ENCODE measurements at regions not wholly inside any gene's neighbourhood (a gene's known extent, or its start where the extent isn't known, plus 50 kb on each side); places are given as distances from the start of the nearest gene placed in this dataset.

GRCh38 chr9:107612136-107612535, 122.6 kb upstream of the KLF4 start:
- H3K4me1 ChIP-seq, result no peaks in the 10 kb centered on the region
- no peaks in the 10 kb centered on the region for H3K27me3 ChIP-seq
- H3K36me3 ChIP-seq, result no peaks in the 10 kb centered on the region
- H3K9me3 ChIP-seq, result no peaks in the 10 kb centered on the region
- H3K27ac ChIP-seq, result no peak overlapping the region
- intact Hi-C loops (cut with DNase I), result no loop called here
- WGBS, 2 donors, result 76 to 90% methylated on average over 5 of the region's 5 CpGs
- peak; percentile 92 for DNase-seq
- H3K4me3 ChIP-seq, result no peak overlapping the region
- no peak for TF ChIP-seq CTCF (IDR thresholded peaks at IDR 0.05)
- TF ChIP-seq POLR2AphosphoS5 (IDR thresholded peaks at IDR 0.05), result no peak
- TF ChIP-seq POLR2A (IDR thresholded peaks at IDR 0.05), result no peak
- no peak for TF ChIP-seq EP300 (IDR thresholded peaks at IDR 0.05)

- Histone ChIP-seq H3K36me3 (no peaks in the 10 kb centered on the region), H3K4me1 (no peaks in the 10 kb centered on the region), H3K9me3 (no peaks in the 10 kb centered on the region), H3K4me3 (no peak overlapping the region), H3K27me3 (no peaks in the 10 kb centered on the region), H3K27ac (no peak overlapping the region)
- intact Hi-C loops (cut with DNase I), result no loop called here
- TF ChIP-seq POLR2A (IDR thresholded peaks at IDR 0.05) (no peak), POLR2AphosphoS5 (IDR thresholded peaks at IDR 0.05) (no peak), CTCF (IDR thresholded peaks at IDR 0.05) (no peak), EP300 (IDR thresholded peaks at IDR 0.05) (no peak)
- WGBS, 2 donors, result 90 to 91% methylated on average over 2 of the region's 2 CpGs
- DNase-seq, result no peak
These were observed 120.0 kb upstream of the KLF4 start for GRCh38 chr9:107609547-107609946.

GRCh38 chr9:107606149-107606790, 116.7 kb upstream of the KLF4 start:
- no peaks in the 10 kb centered on the region for H3K9me3 ChIP-seq
- H3K27me3 ChIP-seq, result no peaks in the 10 kb centered on the region
- no peak overlapping the region for H3K4me3 ChIP-seq
- DNase-seq, result no peak
- 27 to 73% methylated on average over 8 of the region's 8 CpGs for WGBS, 2 donors
- intact Hi-C loops (cut with DNase I), result no loop called here
- no peaks in the 10 kb centered on the region for H3K4me1 ChIP-seq
- H3K36me3 ChIP-seq, result no peaks in the 10 kb centered on the region
- H3K27ac ChIP-seq, result no peak overlapping the region
- no peak for TF ChIP-seq POLR2AphosphoS5 (IDR thresholded peaks at IDR 0.05)
- TF ChIP-seq CTCF (IDR thresholded peaks at IDR 0.05), result no peak
- no peak for TF ChIP-seq EP300 (IDR thresholded peaks at IDR 0.05)
- TF ChIP-seq POLR2A (IDR thresholded peaks at IDR 0.05), result no peak

- Histone ChIP-seq H3K9me3 (no peaks in the 10 kb centered on the region), H3K27me3 (no peaks in the 10 kb centered on the region), H3K4me1 (peaks cover 0 to 4% (median 3%) of the 10 kb centered on the region in 4 donors), H3K27ac (no peak overlapping the region), H3K36me3 (no peaks in the 10 kb centered on the region), H3K4me3 (no peak overlapping the region)
- TF ChIP-seq EP300 (IDR thresholded peaks at IDR 0.05) (no peak), POLR2A (IDR thresholded peaks at IDR 0.05) (no peak), CTCF (IDR thresholded peaks at IDR 0.05) (no peak), POLR2AphosphoS5 (IDR thresholded peaks at IDR 0.05) (no peak)
- DNase-seq, result no peak
- intact Hi-C loops (cut with DNase I), result no loop called here
- WGBS, 2 donors, result 77 to 83% methylated on average over 4 of the region's 4 CpGs
These were observed 115.5 kb upstream of the KLF4 start for GRCh38 chr9:107605041-107605440.

- Histone ChIP-seq H3K36me3 (no peaks in the 10 kb centered on the region), H3K4me3 (no peak overlapping the region), H3K9me3 (no peaks in the 10 kb centered on the region), H3K4me1 (peaks cover 0 to 8% (median 7%) of the 10 kb centered on the region in 4 donors), H3K27me3 (no peaks in the 10 kb centered on the region), H3K27ac (no peak overlapping the region)
- WGBS, 2 donors, result 67 to 78% methylated on average over 4 of the region's 4 CpGs
- TF ChIP-seq POLR2AphosphoS5 (IDR thresholded peaks at IDR 0.05) (no peak), EP300 (IDR thresholded peaks at IDR 0.05) (no peak), POLR2A (IDR thresholded peaks at IDR 0.05) (no peak), CTCF (IDR thresholded peaks at IDR 0.05) (no peak)
- intact Hi-C loops (cut with DNase I), result no loop called here
- DNase-seq, result no peak
These were observed 113.7 kb upstream of the KLF4 start for GRCh38 chr9:107603281-107603680.
